GM10266 (cell line): ENCODE measurements at regions not wholly inside any gene's neighbourhood (a gene's known extent, or its start where the extent isn't known, plus 50 kb on each side); places are given as distances from the start of the nearest gene placed in this dataset.

ENCODE experiments used
- DNase-seq: peaks from one replicate; pipeline ENCODE4 v3.0.0; 2012; ENCODE audit errors: extremely low spot score
- CTCF ChIP-seq: IDR thresholded peaks from 2 replicates; pipeline ENCODE4 v1.5.1; 2012; ENCODE audit warnings: mild to moderate bottlenecking, low read depth; ENCODE audit not compliant: control insufficient read depth, insufficient read depth; ENCODE audit errors: missing control alignments

GRCh38 chr14:86027990-86028389 lies 498.0 kb downstream of the FLRT2 start:
- no peak for TF ChIP-seq CTCF
- no peak for DNase-seq

GRCh38 chr14:86027144-86027543 lies 497.2 kb downstream of the FLRT2 start:
- no peak for TF ChIP-seq CTCF
- DNase-seq, result no peak

- no peak for DNase-seq
- TF ChIP-seq CTCF, result no peak
Observed at GRCh38 chr14:86022031-86022629, 492.2 kb downstream of the FLRT2 start.

GRCh38 chr14:86020841-86021240 lies 490.9 kb downstream of the FLRT2 start:
- TF ChIP-seq CTCF, result no peak
- no peak for DNase-seq

- no peak for TF ChIP-seq CTCF
- no peak for DNase-seq
Observed at GRCh38 chr14:86015941-86016340, 486.0 kb downstream of the FLRT2 start.

- no peak for DNase-seq
- TF ChIP-seq CTCF, result no peak
Observed at GRCh38 chr14:86015511-86015910, 485.6 kb downstream of the FLRT2 start.

GRCh38 chr14:86013641-86014040 lies 483.7 kb downstream of the FLRT2 start:
- no peak for TF ChIP-seq CTCF
- no peak for DNase-seq
